Gastroesophageal sphincter (tissue), 2 donors: ENCODE measurements at regions not wholly inside any gene's neighbourhood (a gene's known extent, or its start where the extent isn't known, plus 50 kb on each side); places are given as distances from the start of the nearest gene placed in this dataset.

Source experiments
- EP300 ChIP-seq: sonication (generic); formaldehyde crosslinking; IDR thresholded peaks from one replicate; pipeline ENCODE4 v1.6.1; 2017; ENCODE audit warnings: antibody characterized with exemption, mild to moderate bottlenecking
- POLR2A ChIP-seq, 2 donors: fragments of 450-650 bp; IDR thresholded peaks; one replicate each; pipeline ENCODE4 v1.6.1; 2017; ENCODE audit warnings: antibody characterized with exemption in 2 of 2, mild to moderate bottlenecking in 2 of 2, moderate library complexity in 1 of 2

DNA sequence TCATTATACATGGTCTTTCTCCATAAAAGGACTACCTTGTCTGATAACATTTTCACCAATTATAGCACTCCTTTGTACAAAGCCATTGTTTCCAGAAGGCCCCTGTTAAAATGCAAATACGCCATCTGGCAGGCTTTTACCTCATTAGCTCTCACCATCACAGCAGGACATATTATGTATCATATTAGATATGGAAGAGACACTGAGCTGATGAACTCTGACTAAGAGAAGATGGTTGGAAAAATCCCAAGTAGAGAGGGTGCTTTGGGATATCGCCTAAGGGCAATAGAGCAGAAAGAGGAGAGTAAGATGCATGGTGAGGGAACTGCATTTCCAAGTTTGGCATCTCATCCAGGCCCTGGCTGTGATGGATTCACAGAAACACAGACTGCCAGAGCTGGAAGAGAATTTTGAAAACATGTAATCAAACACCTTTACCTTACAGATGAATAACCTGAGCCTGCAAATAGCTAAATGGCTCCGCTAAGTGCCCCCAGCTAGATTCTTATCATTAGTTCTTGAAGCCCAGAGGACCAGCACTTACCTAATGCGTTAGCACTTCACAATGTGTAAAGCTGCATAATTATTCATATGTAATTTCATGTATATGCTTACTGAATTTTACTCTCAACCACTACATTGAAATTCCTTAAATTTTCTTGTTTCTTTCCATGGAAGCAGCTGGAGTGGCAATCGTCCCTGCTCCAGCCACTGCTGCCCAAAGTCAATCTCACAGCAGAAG, 393.6 kb upstream of the IZUMO3 start:
- TF ChIP-seq POLR2A (IDR thresholded peaks at IDR 0.05) (no peak), EP300 (no peak)
